PC-9 (cell line): ENCODE measurements at regions not wholly inside any gene's neighbourhood (a gene's known extent, or its start where the extent isn't known, plus 50 kb on each side); places are given as distances from the start of the nearest gene placed in this dataset.

ENCODE experiments used
- BruUV-seq: library from RNA; stranded (reverse); fragments of 400-500 nt; replicated peaks from 2 replicates; lab custom pipeline; 2021; lab: Mats Ljungman, UMichigan
- CTCF ChIA-PET: fragments of 300-600 bp; sonication (Branson Sonifier 250); formaldehyde crosslinking; loops from one replicate; lab custom pipeline; 2022; ENCODE audit warnings: antibody characterized with exemption; lab: Charles Lee
- POLR2A ChIA-PET: fragments of 300-600 bp; sonication (Branson Sonifier 250); formaldehyde crosslinking; loops from one replicate; lab custom pipeline; 2022; ENCODE audit warnings: antibody characterized with exemption; ENCODE audit not compliant: unreplicated experiment; lab: Charles Lee
- DNase-seq, 2 experiments: peaks; one replicate each; pipeline versions ENCODE4 v3.0.0 to v3.0.0-alpha.2; 2015 to 2022; ENCODE audit warnings: mixed read lengths in 1 of 2
- H2AFZ ChIP-seq: fragments of 200-600 bp; sonication (generic); 2 replicates; pipeline ENCODE4 v1.8.1; 2017; ENCODE audit warnings: antibody characterized with exemption
- H3F3A ChIP-seq: fragments of 200-600 bp; sonication (generic); 2 replicates; pipeline ENCODE4 v1.8.1; 2017; ENCODE audit warnings: antibody characterized with exemption, mild to moderate bottlenecking, low read depth; ENCODE audit not compliant: insufficient read depth
- H3K27ac ChIP-seq: fragments of 200-600 bp; sonication (generic); 2 replicates; pipeline ENCODE4 v1.6.1; 2016; ENCODE audit warnings: mixed run types
- H3K27me3 ChIP-seq: fragments of 200-600 bp; sonication (generic); 2 replicates; pipeline ENCODE4 v1.6.1; 2016; ENCODE audit warnings: low read depth, mixed run types; ENCODE audit not compliant: insufficient read depth
- H3K36me3 ChIP-seq: fragments of 200-600 bp; sonication (generic); 2 replicates; pipeline ENCODE4 v1.6.1; 2016; ENCODE audit warnings: low read depth, mixed run types
- H3K4me1 ChIP-seq: fragments of 200-600 bp; sonication (generic); replicated peaks from 2 replicates; pipeline ENCODE4 v1.6.1; 2016; ENCODE audit warnings: mixed run types; ENCODE audit not compliant: insufficient read depth
- H3K4me2 ChIP-seq: fragments of 200-600 bp; sonication (generic); 2 replicates; pipeline ENCODE4 v1.6.1; 2017; ENCODE audit warnings: mixed run types
- H3K4me3 ChIP-seq: fragments of 200-600 bp; sonication (generic); 2 replicates; pipeline ENCODE4 v1.6.1; 2016; ENCODE audit warnings: mixed run types
- H3K79me2 ChIP-seq: fragments of 200-600 bp; sonication (generic); 2 replicates; pipeline ENCODE4 v1.6.1; 2017; ENCODE audit warnings: low read depth, mixed run types
- H3K9me2 ChIP-seq: fragments of 200-600 bp; sonication (generic); 2 replicates; pipeline ENCODE4 v1.8.1; 2017; ENCODE audit warnings: mild to moderate bottlenecking; ENCODE audit not compliant: insufficient read depth
- H3K9me3 ChIP-seq: fragments of 200-600 bp; sonication (generic); 2 replicates; pipeline ENCODE4 v1.8.1; 2016; ENCODE audit warnings: low read depth; ENCODE audit not compliant: insufficient read depth
- H4K20me1 ChIP-seq: fragments of 200-600 bp; sonication (generic); 2 replicates; pipeline ENCODE4 v1.8.1; 2017; ENCODE audit not compliant: insufficient read depth
- EZH2 ChIP-seq: fragments of 200-600 bp; sonication (generic); IDR thresholded peaks from 2 replicates; pipeline ENCODE4 v1.8.0; 2017; ENCODE audit warnings: antibody characterized with exemption, low read depth
- intact Hi-C: fragments of 100-400 bp; cut with micrococcal nuclease; formaldehyde crosslinking; loops from one replicate; pipeline ENCODE4 v1.10.0; 2022; ENCODE audit not compliant: unreplicated experiment
- TF ChIP-seq, protein P1 (sequence below): fragments of 200-600 bp; sonication (generic); conservative IDR thresholded peaks from 2 replicates; pipeline ENCODE4 v1.6.1; 2017; ENCODE audit warnings: mixed run types, antibody characterized with exemption, mild to moderate bottlenecking, moderate library complexity

DNA sequence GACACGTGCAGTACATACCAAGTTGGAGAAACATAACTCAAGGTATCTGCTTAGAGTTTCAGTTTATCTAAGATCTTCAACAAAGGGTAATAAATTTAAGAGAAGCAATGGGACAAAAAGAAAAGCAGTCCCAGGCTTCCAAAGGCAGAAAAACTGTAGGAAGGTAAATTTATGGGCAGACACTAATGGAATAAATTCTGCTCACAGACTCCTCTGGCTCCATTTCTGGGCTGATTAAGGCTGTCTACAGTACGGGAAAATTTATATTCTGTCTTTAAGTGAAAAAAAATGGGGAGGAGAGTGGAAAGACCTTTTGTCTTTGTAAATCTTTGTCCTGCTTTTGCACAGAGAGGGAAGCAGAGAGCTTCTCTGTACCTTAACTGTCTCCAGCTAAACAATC lies 587.5 kb upstream of the IGFBP3 start:
- no peaks in the 10 kb centered on the region for H3K27me3 ChIP-seq
- no peak overlapping the region for H3K4me3 ChIP-seq
- no peak overlapping the region for H2AFZ ChIP-seq
- POLR2A ChIA-PET, result no interaction called here
- peaks cover 16% of the 10 kb centered on the region for H3F3A ChIP-seq
- no peak overlapping the region for H3K27ac ChIP-seq
- CTCF ChIA-PET, result no interaction called here
- peaks cover 16% of the 10 kb centered on the region for H3K4me1 ChIP-seq
- H3K79me2 ChIP-seq, result no peaks in the 10 kb centered on the region
- no peak overlapping the region for H3K4me2 ChIP-seq
- no peak for TF ChIP-seq EZH2
- TF ChIP-seq, protein P1, sequence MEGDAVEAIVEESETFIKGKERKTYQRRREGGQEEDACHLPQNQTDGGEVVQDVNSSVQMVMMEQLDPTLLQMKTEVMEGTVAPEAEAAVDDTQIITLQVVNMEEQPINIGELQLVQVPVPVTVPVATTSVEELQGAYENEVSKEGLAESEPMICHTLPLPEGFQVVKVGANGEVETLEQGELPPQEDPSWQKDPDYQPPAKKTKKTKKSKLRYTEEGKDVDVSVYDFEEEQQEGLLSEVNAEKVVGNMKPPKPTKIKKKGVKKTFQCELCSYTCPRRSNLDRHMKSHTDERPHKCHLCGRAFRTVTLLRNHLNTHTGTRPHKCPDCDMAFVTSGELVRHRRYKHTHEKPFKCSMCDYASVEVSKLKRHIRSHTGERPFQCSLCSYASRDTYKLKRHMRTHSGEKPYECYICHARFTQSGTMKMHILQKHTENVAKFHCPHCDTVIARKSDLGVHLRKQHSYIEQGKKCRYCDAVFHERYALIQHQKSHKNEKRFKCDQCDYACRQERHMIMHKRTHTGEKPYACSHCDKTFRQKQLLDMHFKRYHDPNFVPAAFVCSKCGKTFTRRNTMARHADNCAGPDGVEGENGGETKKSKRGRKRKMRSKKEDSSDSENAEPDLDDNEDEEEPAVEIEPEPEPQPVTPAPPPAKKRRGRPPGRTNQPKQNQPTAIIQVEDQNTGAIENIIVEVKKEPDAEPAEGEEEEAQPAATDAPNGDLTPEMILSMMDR, result no peak
- no peaks in the 10 kb centered on the region for H4K20me1 ChIP-seq
- BruUV-seq, result no TSS peak
- intact Hi-C loops, result no loop called here
- H3K36me3 ChIP-seq, result no peaks in the 10 kb centered on the region
- peaks cover 7% of the 10 kb centered on the region for H3K9me3 ChIP-seq
- H3K9me2 ChIP-seq, result no peaks in the 10 kb centered on the region
- DNase-seq, result no peak

DNA sequence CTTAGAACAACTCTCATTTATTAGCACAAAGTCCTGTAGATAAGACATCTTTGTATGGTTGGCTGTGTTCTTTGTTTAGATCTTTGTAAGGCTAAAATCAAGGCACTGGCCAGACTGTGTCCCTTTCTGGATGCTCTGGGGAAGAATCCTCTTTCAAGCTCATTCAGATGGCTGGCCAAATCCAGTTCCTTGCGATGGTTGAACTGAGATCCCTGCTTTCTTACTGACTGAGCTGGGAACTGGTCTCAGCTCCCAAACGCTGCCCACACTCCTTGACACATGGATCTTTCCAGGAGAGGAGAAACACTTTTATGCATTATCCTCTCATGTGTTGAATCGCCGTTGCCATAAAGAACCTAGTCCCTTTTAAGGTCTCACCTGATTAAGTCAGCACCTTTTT lies 586.5 kb upstream of the IGFBP3 start:
- Histone ChIP-seq H4K20me1 (no peaks in the 10 kb centered on the region), H3K36me3 (no peaks in the 10 kb centered on the region), H3K4me1 (peaks cover 6% of the 10 kb centered on the region), H2AFZ (no peak overlapping the region), H3K4me3 (no peak overlapping the region), H3K9me3 (peaks cover 7% of the 10 kb centered on the region), H3K9me2 (no peaks in the 10 kb centered on the region), H3K27me3 (no peaks in the 10 kb centered on the region), H3K79me2 (no peaks in the 10 kb centered on the region), H3K4me2 (no peak overlapping the region), H3K27ac (no peak overlapping the region), H3F3A (peaks cover 7% of the 10 kb centered on the region; the same call in 1 of the 2 replicates)
- ChIA-PET CTCF (no interaction called here), POLR2A (no interaction called here)
- TF ChIP-seq, protein P1, result no peak
- TF ChIP-seq EZH2, result no peak
- intact Hi-C loops, result no loop called here
- BruUV-seq, result no TSS peak
- DNase-seq, result no peak

DNA sequence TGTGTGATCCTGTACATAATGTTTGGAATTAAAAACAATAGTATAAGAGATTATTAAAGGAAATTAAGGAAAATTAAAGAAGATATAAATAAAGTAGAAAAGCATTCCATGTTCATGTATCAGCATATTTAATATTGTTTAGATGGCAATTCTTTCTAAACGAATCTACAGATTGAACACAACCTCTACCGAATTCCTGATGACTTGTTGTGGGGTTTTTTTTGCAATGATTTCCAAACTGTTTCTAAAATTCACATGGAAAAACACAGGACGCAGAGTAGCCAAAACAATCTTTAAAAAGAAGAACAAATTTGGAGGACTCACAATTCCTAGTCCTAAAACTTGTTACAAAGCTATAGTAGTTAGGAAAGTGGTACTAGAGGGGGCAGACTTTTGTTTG lies 573.4 kb upstream of the IGFBP3 start:
- CTCF ChIA-PET, result no interaction called here
- no peak for TF ChIP-seq EZH2
- TF ChIP-seq, protein P1, result no peak

More for the DNA sequence above, 573.4 kb upstream of the IGFBP3 start:
- DNase-seq, result no peak
- Histone ChIP-seq H3K4me2 (no peak overlapping the region), H3K4me3 (no peak overlapping the region), H3K27ac (no peak overlapping the region), H3K4me1 (peaks cover 16% of the 10 kb centered on the region), H3K9me3 (peaks cover 18% of the 10 kb centered on the region), H3K36me3 (no peaks in the 10 kb centered on the region), H2AFZ (no peak overlapping the region), H3K9me2 (no peaks in the 10 kb centered on the region), H3K27me3 (no peaks in the 10 kb centered on the region), H3K79me2 (no peaks in the 10 kb centered on the region), H3F3A (peaks cover 16% of the 10 kb centered on the region), H4K20me1 (no peaks in the 10 kb centered on the region)
- intact Hi-C loops, result no loop called here
- POLR2A ChIA-PET, result no interaction called here
- no TSS peak for BruUV-seq
